ENCODE measurements at regions not wholly inside any gene's neighbourhood (a gene's known extent, or its start where the extent isn't known, plus 50 kb on each side); places are given as distances from the start of the nearest gene placed in this dataset.

GRCh38 chr2:216583147-216583546, 50.1 kb upstream of the IGFBP2 start:
- ChIA-PET CTCF (no interaction called here), POLR2A (no interaction called here)
- TF ChIP-seq TCF7L2 (IDR thresholded peaks at IDR 0.05; ENCODE audit: low read depth, low read length) = no peak
- no peak for TF ChIP-seq POLR2AphosphoS5 (IDR thresholded peaks at IDR 0.05; ENCODE audit: low read depth, low read length)
- TF ChIP-seq, protein P1, sequence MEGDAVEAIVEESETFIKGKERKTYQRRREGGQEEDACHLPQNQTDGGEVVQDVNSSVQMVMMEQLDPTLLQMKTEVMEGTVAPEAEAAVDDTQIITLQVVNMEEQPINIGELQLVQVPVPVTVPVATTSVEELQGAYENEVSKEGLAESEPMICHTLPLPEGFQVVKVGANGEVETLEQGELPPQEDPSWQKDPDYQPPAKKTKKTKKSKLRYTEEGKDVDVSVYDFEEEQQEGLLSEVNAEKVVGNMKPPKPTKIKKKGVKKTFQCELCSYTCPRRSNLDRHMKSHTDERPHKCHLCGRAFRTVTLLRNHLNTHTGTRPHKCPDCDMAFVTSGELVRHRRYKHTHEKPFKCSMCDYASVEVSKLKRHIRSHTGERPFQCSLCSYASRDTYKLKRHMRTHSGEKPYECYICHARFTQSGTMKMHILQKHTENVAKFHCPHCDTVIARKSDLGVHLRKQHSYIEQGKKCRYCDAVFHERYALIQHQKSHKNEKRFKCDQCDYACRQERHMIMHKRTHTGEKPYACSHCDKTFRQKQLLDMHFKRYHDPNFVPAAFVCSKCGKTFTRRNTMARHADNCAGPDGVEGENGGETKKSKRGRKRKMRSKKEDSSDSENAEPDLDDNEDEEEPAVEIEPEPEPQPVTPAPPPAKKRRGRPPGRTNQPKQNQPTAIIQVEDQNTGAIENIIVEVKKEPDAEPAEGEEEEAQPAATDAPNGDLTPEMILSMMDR (IDR thresholded peaks at IDR 0.05) = no peak
- no peak for TF ChIP-seq SIN3A (IDR thresholded peaks at IDR 0.05; ENCODE audit: borderline replicate concordance, insufficient read depth, low read depth, low read length)
- no peaks in the 10 kb centered on the region for H3K4me1 ChIP-seq (ENCODE audit: control insufficient read depth, insufficient read depth, low read length)
- in situ Hi-C loops (cut with HindIII; ENCODE audit: low pct_unique_long_range_greater_than_20kb, low sequenced_read_pairs) = no loop called here
- H3K27ac ChIP-seq (ENCODE audit: low read length) = no peak overlapping the region
- BruUV-seq (replicated peaks) = no TSS peak
- H3K36me3 ChIP-seq (ENCODE audit: control insufficient read depth, insufficient read depth, low read length) = no peaks in the 10 kb centered on the region
- ATAC-seq (no peak), DNase-seq (ENCODE audit: low read depth, low spot score) (no peak)
- no peak overlapping the region for H3K4me3 ChIP-seq (ENCODE audit: low read depth in 2 of 2, low read length in 2 of 2)
- intact Hi-C loops (cut with micrococcal nuclease; ENCODE audit: unreplicated experiment) = no loop called here
- H3K9me3 ChIP-seq (ENCODE audit: control insufficient read depth, insufficient read depth, low read depth, low read length) = no peaks in the 10 kb centered on the region
- peaks cover 2% of the 10 kb centered on the region for H3K27me3 ChIP-seq (ENCODE audit: control insufficient read depth, insufficient read depth, low read length)
